Psoas muscle (tissue), 7 donors: ENCODE measurements at regions not wholly inside any gene's neighbourhood (a gene's known extent, or its start where the extent isn't known, plus 50 kb on each side); places are given as distances from the start of the nearest gene placed in this dataset.

Experiments used
- ATAC-seq, 4 donors: fragments of 200-7000 bp; cut with Tn5 transposase; one replicate each; pipeline ENCODE4 v1.9.1; 2020; ENCODE audit warnings: moderate library complexity in 3 of 4, mild to moderate bottlenecking in 2 of 4
- DNase-seq, 2 donors: peaks; one replicate each; pipeline ENCODE4 v3.0.0-alpha.2; 2020
- H3K27ac ChIP-seq: fragments of 200-600 bp; one replicate; pipeline ENCODE4 v1.8.0; 2022
- H3K27me3 ChIP-seq, 3 donors: fragments of 200-600 bp in 1 of 3; one replicate each; pipeline versions ENCODE4 v1.6.1 to v1.8.0; 2013 to 2022; ENCODE audit warnings: low read length in 2 of 3, mild to moderate bottlenecking in 2 of 3, moderate library complexity in 1 of 3; ENCODE audit not compliant: insufficient read depth in 3 of 3
- H3K36me3 ChIP-seq, 2 donors: fragments of 200-600 bp in 1 of 2; one replicate each; pipeline versions ENCODE4 v1.6.1 to v1.8.0; 2013 to 2022; ENCODE audit warnings: low read depth in 1 of 2, mild to moderate bottlenecking in 1 of 2, moderate library complexity in 1 of 2; ENCODE audit not compliant: insufficient read depth in 1 of 2
- H3K4me1 ChIP-seq: fragments of 200-600 bp; one replicate; pipeline ENCODE4 v1.8.0; 2022
- H3K4me3 ChIP-seq: fragments of 200-600 bp; one replicate; pipeline ENCODE4 v1.8.0; 2022; ENCODE audit warnings: mild to moderate bottlenecking
- H3K9me3 ChIP-seq: fragments of 200-600 bp; one replicate; pipeline ENCODE4 v1.8.0; 2022
- CTCF ChIP-seq: fragments of 200-600 bp; IDR thresholded peaks from one replicate; pipeline ENCODE4 v1.8.0; 2022; ENCODE audit warnings: antibody characterized with exemption
- WGBS, 3 donors: extraction: QIAGEN DNeasy Blood & Tissue Kit; methylation state at CpG; one replicate each; pipeline versions ENCODE4 v1.1.6 to v1.1.7; 2013; 5-methylcytosine and 5-hydroxymethylcytosine counted together
- intact Hi-C, 2 donors: fragments of 100-400 bp; cut with DNase I; formaldehyde crosslinking; loops; one replicate each; pipeline versions ENCODE4 v1.11.0 to v1.14.2; 2022
- donor health status: healthy with polysubstance abuse.
- donor health status: DM: no; HTN: no; CAD: no; lungs with moderate emphysema.
- donor health status: Bipolar disorder and iron deficiency.
- donor health status: healthy.
- donor health status: DM: yes; HTN: yes; CAD: no.
- donor health status: DM: no; HTN: no; CAD: no.
- donor health status: DM: yes; HTN: yes; CAD: no.

- H3K9me3 ChIP-seq = no peaks in the 10 kb centered on the region
- no peak overlapping the region for H3K4me3 ChIP-seq
- peak in 2 of 4 donors; percentile 50 to 74 for ATAC-seq
- no peaks in the 10 kb centered on the region for H3K27me3 ChIP-seq
- WGBS, 3 donors = 19 to 41% (median 29%) methylated on average over 1 of the region's 1 CpG
- H3K36me3 ChIP-seq = no peaks in the 10 kb centered on the region
- TF ChIP-seq CTCF = no peak
- intact Hi-C loops = no loop called here
- H3K27ac ChIP-seq = no peak overlapping the region
- no peaks in the 10 kb centered on the region for H3K4me1 ChIP-seq
- no peak for DNase-seq
Observed at GRCh38 chr2:82538590-82539279, 1920.3 kb downstream of the SUCLG1 start.

- H3K4me3 ChIP-seq = no peak overlapping the region
- H3K9me3 ChIP-seq = no peaks in the 10 kb centered on the region
- intact Hi-C loops = no loop called here
- H3K27me3 ChIP-seq = no peaks in the 10 kb centered on the region
- H3K27ac ChIP-seq = no peak overlapping the region
- no peaks in the 10 kb centered on the region for H3K36me3 ChIP-seq
- no peak for ATAC-seq
- no peak for DNase-seq
- 89 to 91% (median 90%) methylated on average over 8 of the region's 8 CpGs for WGBS, 3 donors
- no peaks in the 10 kb centered on the region for H3K4me1 ChIP-seq
- no peak for TF ChIP-seq CTCF
Observed at GRCh38 chr2:82528288-82528687, 1930.8 kb downstream of the SUCLG1 start.

- intact Hi-C loops = no loop called here
- Histone ChIP-seq H3K27me3 (no peaks in the 10 kb centered on the region), H3K4me3 (no peak overlapping the region), H3K9me3 (no peaks in the 10 kb centered on the region), H3K36me3 (no peaks in the 10 kb centered on the region), H3K27ac (no peak overlapping the region), H3K4me1 (no peaks in the 10 kb centered on the region)
- no peak for TF ChIP-seq CTCF
- DNase-seq = no peak
- no peak for ATAC-seq
- 90 to 97% (median 94%) methylated on average over 12 of the region's 12 CpGs for WGBS, 3 donors
Observed at GRCh38 chr2:82527124-82527523, 1932.0 kb downstream of the SUCLG1 start.

- Histone ChIP-seq H3K4me3 (no peak overlapping the region), H3K27me3 (no peaks in the 10 kb centered on the region), H3K36me3 (no peaks in the 10 kb centered on the region), H3K4me1 (no peaks in the 10 kb centered on the region), H3K9me3 (no peaks in the 10 kb centered on the region), H3K27ac (no peak overlapping the region)
- DNase-seq (no peak), ATAC-seq (no peak)
- intact Hi-C loops = no loop called here
- 91 to 92% (median 92%) methylated on average over 7 of the region's 7 CpGs for WGBS, 3 donors
- no peak for TF ChIP-seq CTCF
Observed at GRCh38 chr2:82526277-82526676, 1932.8 kb downstream of the SUCLG1 start.

- no peak for ATAC-seq
- no peaks in the 10 kb centered on the region for H3K27me3 ChIP-seq
- no peaks in the 10 kb centered on the region for H3K4me1 ChIP-seq
- no peaks in the 10 kb centered on the region for H3K36me3 ChIP-seq
- TF ChIP-seq CTCF = no peak
- intact Hi-C loops = no loop called here
- H3K4me3 ChIP-seq = no peak overlapping the region
- 86 to 88% (median 87%) methylated on average over 8 of the region's 8 CpGs for WGBS, 3 donors
- no peak overlapping the region for H3K27ac ChIP-seq
- no peaks in the 10 kb centered on the region for H3K9me3 ChIP-seq
- no peak for DNase-seq
Observed at GRCh38 chr2:82525744-82526143, 1933.3 kb downstream of the SUCLG1 start.
